ENCODE measurements at regions not wholly inside any gene's neighbourhood (a gene's known extent, or its start where the extent isn't known, plus 50 kb on each side); places are given as distances from the start of the nearest gene placed in this dataset.

GRCh38 chr1:240712014-240712731 lies 100.2 kb upstream of the GREM2 start:
- no peaks in the 10 kb centered on the region for H3K36me3 ChIP-seq
- no peak for ATAC-seq
- no peak for DNase-seq
- peaks cover 0 to 2% (median 0%) of the 10 kb centered on the region in 7 donors for H3K27me3 ChIP-seq
- intact Hi-C loops (cut with DNase I): no loop called here
- WGBS, 2 donors: 78 to 80% methylated on average over 7 of the region's 7 CpGs
- H3K27ac ChIP-seq: no peak overlapping the region
- no peak overlapping the region for H3K4me3 ChIP-seq
- TF ChIP-seq CTCF (IDR thresholded peaks at IDR 0.05): no peak
- no peaks in the 10 kb centered on the region for H3K9me3 ChIP-seq
- H3K4me1 ChIP-seq: no peaks in the 10 kb centered on the region

GRCh38 chr1:240711020-240711419 lies 99.1 kb upstream of the GREM2 start:
- Histone ChIP-seq H3K27ac (no peak overlapping the region), H3K27me3 (no peaks in the 10 kb centered on the region), H3K4me3 (no peak overlapping the region), H3K9me3 (no peaks in the 10 kb centered on the region), H3K36me3 (no peaks in the 10 kb centered on the region), H3K4me1 (no peaks in the 10 kb centered on the region)
- no peak for ATAC-seq
- TF ChIP-seq CTCF (IDR thresholded peaks at IDR 0.05): no peak
- 85 to 86% methylated on average over 9 of the region's 9 CpGs for WGBS, 2 donors
- no peak for DNase-seq
- intact Hi-C loops (cut with DNase I): no loop called here

GRCh38 chr1:240709676-240710075 lies 97.7 kb upstream of the GREM2 start:
- DNase-seq: no peak
- no peak for TF ChIP-seq CTCF (IDR thresholded peaks at IDR 0.05)
- intact Hi-C loops (cut with DNase I): no loop called here
- WGBS, 2 donors: 73 to 79% methylated on average over 6 of the region's 6 CpGs
- no peak for ATAC-seq
- Histone ChIP-seq H3K27me3 (peaks cover 0 to 5% (median 0%) of the 10 kb centered on the region in 7 donors), H3K4me1 (no peaks in the 10 kb centered on the region), H3K9me3 (no peaks in the 10 kb centered on the region), H3K27ac (no peak overlapping the region), H3K4me3 (no peak overlapping the region), H3K36me3 (no peaks in the 10 kb centered on the region)

- intact Hi-C loops (cut with DNase I): no loop called here
- Histone ChIP-seq H3K36me3 (no peaks in the 10 kb centered on the region), H3K9me3 (no peaks in the 10 kb centered on the region), H3K4me3 (no peak overlapping the region), H3K27me3 (peaks cover 0 to 5% (median 0%) of the 10 kb centered on the region in 7 donors), H3K4me1 (no peaks in the 10 kb centered on the region), H3K27ac (no peak overlapping the region)
- DNase-seq (no peak), ATAC-seq (no peak)
- no peak for TF ChIP-seq CTCF (IDR thresholded peaks at IDR 0.05)
- WGBS, 2 donors: 45 to 47% methylated on average over 7 of the region's 7 CpGs
Observed at GRCh38 chr1:240706150-240706935, 94.4 kb upstream of the GREM2 start.
